CD4-positive, alpha-beta T cell treated with Interleukin-4 for 4 hours (primary cell): ENCODE measurements at regions not wholly inside any gene's neighbourhood (a gene's known extent, or its start where the extent isn't known, plus 50 kb on each side); places are given as distances from the start of the nearest gene placed in this dataset.

Experiments used
- DNase-seq: peaks from one replicate; pipeline ENCODE4 v3.0.0-alpha.2; 2020

GRCh38 chr5:98468188-98468869 lies 305.1 kb upstream of the RGMB start:
- no peak for DNase-seq

- DNase-seq = no peak
These were observed 302.7 kb upstream of the RGMB start for GRCh38 chr5:98470747-98471146.

GRCh38 chr5:98471458-98471857 lies 302.0 kb upstream of the RGMB start:
- no peak for DNase-seq

GRCh38 chr5:98474216-98474615 lies 299.2 kb upstream of the RGMB start:
- DNase-seq = no peak

GRCh38 chr5:98474782-98475181 lies 298.7 kb upstream of the RGMB start:
- DNase-seq = no peak

- no peak for DNase-seq
These were observed 290.9 kb upstream of the RGMB start for GRCh38 chr5:98482321-98483300.

- DNase-seq = no peak
These were observed 290.2 kb upstream of the RGMB start for GRCh38 chr5:98483301-98483685.

GRCh38 chr5:98489021-98489420 lies 284.4 kb upstream of the RGMB start:
- no peak for DNase-seq

GRCh38 chr5:98490348-98490747 lies 283.1 kb upstream of the RGMB start:
- DNase-seq = no peak

- peak; percentile 11 for DNase-seq
These were observed 281.2 kb upstream of the RGMB start for GRCh38 chr5:98492258-98492657.

GRCh38 chr5:98497418-98497817 lies 276.0 kb upstream of the RGMB start:
- no peak for DNase-seq

- DNase-seq = no peak
These were observed 275.4 kb upstream of the RGMB start for GRCh38 chr5:98498028-98498427.

- DNase-seq = no peak
These were observed 273.6 kb upstream of the RGMB start for GRCh38 chr5:98499892-98500291.

- DNase-seq = no peak
These were observed 272.7 kb upstream of the RGMB start for GRCh38 chr5:98500811-98501210.

- DNase-seq = no peak
These were observed 269.8 kb upstream of the RGMB start for GRCh38 chr5:98503616-98504015.

GRCh38 chr5:98504505-98504904 lies 269.0 kb upstream of the RGMB start:
- no peak for DNase-seq

GRCh38 chr5:98510143-98510985 lies 263.1 kb upstream of the RGMB start:
- DNase-seq = no peak

- no peak for DNase-seq
These were observed 260.1 kb upstream of the RGMB start for GRCh38 chr5:98513380-98513779.

- DNase-seq = no peak
These were observed 259.2 kb upstream of the RGMB start for GRCh38 chr5:98514215-98514614.

GRCh38 chr5:98516701-98517100 lies 256.8 kb upstream of the RGMB start:
- no peak for DNase-seq

- DNase-seq = no peak
These were observed 255.7 kb upstream of the RGMB start for GRCh38 chr5:98517560-98518366.

GRCh38 chr5:98518754-98519153 lies 254.7 kb upstream of the RGMB start:
- no peak for DNase-seq
